HEK293 (cell line): ENCODE measurements at regions not wholly inside any gene's neighbourhood (a gene's known extent, or its start where the extent isn't known, plus 50 kb on each side); places are given as distances from the start of the nearest gene placed in this dataset.

Source experiments
- ZNF175 ChIP-seq: fragments of 450-650 bp; formaldehyde crosslinking; IDR thresholded peaks from 2 replicates; pipeline ENCODE4 v1.5.1; 2016; ENCODE audit warnings: missing biosample characterization, missing genetic modification characterization
- ZNF2 ChIP-seq: fragments of 450-650 bp; formaldehyde crosslinking; IDR thresholded peaks from 2 replicates; pipeline ENCODE4 v1.5.1; 2016; ENCODE audit warnings: missing biosample characterization, missing genetic modification characterization
- ZNF501 ChIP-seq: fragments of 450-650 bp; formaldehyde crosslinking; IDR thresholded peaks from 2 replicates; pipeline ENCODE4 v1.5.1; 2016; ENCODE audit warnings: missing biosample characterization, missing genetic modification characterization
- TF ChIP-seq, protein P1 (sequence below): fragments of 450-650 bp; formaldehyde crosslinking; IDR thresholded peaks from 2 replicates; pipeline ENCODE4 v1.5.1; 2016; ENCODE audit warnings: missing biosample characterization, missing genetic modification characterization
- TF ChIP-seq, protein P2 (sequence below): fragments of 450-650 bp; formaldehyde crosslinking; IDR thresholded peaks from 2 replicates; pipeline ENCODE4 v1.5.1; 2016; ENCODE audit warnings: missing biosample characterization, missing genetic modification characterization

DNA sequence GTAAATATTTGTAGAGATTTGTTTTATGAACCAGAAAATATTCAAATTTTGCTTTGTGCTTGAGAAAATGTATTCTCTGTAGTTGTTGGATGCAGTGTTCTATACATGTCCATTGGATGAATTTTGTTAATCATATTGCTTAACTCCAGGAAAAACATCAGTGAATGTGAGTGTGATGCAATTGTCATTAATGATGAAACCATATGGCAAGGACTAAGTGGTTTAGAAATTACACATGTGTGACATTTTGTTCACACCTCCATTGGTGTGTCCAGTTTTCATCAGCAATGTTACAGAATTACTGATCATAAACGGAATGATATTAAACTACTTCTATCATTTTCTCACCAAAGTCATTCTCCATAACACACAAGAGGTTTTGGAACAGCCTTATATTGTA, 151.8 kb upstream of the ST6GALNAC5 start:
- TF ChIP-seq, protein P1, sequence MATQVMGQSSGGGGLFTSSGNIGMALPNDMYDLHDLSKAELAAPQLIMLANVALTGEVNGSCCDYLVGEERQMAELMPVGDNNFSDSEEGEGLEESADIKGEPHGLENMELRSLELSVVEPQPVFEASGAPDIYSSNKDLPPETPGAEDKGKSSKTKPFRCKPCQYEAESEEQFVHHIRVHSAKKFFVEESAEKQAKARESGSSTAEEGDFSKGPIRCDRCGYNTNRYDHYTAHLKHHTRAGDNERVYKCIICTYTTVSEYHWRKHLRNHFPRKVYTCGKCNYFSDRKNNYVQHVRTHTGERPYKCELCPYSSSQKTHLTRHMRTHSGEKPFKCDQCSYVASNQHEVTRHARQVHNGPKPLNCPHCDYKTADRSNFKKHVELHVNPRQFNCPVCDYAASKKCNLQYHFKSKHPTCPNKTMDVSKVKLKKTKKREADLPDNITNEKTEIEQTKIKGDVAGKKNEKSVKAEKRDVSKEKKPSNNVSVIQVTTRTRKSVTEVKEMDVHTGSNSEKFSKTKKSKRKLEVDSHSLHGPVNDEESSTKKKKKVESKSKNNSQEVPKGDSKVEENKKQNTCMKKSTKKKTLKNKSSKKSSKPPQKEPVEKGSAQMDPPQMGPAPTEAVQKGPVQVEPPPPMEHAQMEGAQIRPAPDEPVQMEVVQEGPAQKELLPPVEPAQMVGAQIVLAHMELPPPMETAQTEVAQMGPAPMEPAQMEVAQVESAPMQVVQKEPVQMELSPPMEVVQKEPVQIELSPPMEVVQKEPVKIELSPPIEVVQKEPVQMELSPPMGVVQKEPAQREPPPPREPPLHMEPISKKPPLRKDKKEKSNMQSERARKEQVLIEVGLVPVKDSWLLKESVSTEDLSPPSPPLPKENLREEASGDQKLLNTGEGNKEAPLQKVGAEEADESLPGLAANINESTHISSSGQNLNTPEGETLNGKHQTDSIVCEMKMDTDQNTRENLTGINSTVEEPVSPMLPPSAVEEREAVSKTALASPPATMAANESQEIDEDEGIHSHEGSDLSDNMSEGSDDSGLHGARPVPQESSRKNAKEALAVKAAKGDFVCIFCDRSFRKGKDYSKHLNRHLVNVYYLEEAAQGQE (tag by site-specific recombination): no peak
- TF ChIP-seq ZNF501 (no peak), ZNF175 (no peak), ZNF2 (no peak)
- TF ChIP-seq, protein P2, sequence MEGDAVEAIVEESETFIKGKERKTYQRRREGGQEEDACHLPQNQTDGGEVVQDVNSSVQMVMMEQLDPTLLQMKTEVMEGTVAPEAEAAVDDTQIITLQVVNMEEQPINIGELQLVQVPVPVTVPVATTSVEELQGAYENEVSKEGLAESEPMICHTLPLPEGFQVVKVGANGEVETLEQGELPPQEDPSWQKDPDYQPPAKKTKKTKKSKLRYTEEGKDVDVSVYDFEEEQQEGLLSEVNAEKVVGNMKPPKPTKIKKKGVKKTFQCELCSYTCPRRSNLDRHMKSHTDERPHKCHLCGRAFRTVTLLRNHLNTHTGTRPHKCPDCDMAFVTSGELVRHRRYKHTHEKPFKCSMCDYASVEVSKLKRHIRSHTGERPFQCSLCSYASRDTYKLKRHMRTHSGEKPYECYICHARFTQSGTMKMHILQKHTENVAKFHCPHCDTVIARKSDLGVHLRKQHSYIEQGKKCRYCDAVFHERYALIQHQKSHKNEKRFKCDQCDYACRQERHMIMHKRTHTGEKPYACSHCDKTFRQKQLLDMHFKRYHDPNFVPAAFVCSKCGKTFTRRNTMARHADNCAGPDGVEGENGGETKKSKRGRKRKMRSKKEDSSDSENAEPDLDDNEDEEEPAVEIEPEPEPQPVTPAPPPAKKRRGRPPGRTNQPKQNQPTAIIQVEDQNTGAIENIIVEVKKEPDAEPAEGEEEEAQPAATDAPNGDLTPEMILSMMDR (tag by site-specific recombination): no peak
